ENCODE measurements at regions not wholly inside any gene's neighbourhood (a gene's known extent, or its start where the extent isn't known, plus 50 kb on each side); places are given as distances from the start of the nearest gene placed in this dataset.

- Histone ChIP-seq H3K4me1 (ENCODE audit: control insufficient read depth, insufficient read depth, low read length, unreplicated experiment) (peaks cover 35% of the 10 kb centered on the region), H2AFZ (ENCODE audit: low read length, unreplicated experiment) (no peak overlapping the region), H3K79me2 (ENCODE audit: control insufficient read depth, insufficient read depth, low read length, unreplicated experiment) (no peaks in the 10 kb centered on the region), H3K4me3 (ENCODE audit: low read depth, low read length) (peak overlapping the region; percentile 30; the same call in 1 of the 2 replicates), H3K27me3 (ENCODE audit: insufficient read depth, low read length) (no peaks in the 10 kb centered on the region), H3K36me3 (ENCODE audit: insufficient read depth, low read length) (no peaks in the 10 kb centered on the region), H3K27ac (ENCODE audit: low read depth, low read length) (peak overlapping the region; percentile 94)
Measured at GRCh38 chr14:65237023-65237814, 134.9 kb upstream of the MAX start.

DNA sequence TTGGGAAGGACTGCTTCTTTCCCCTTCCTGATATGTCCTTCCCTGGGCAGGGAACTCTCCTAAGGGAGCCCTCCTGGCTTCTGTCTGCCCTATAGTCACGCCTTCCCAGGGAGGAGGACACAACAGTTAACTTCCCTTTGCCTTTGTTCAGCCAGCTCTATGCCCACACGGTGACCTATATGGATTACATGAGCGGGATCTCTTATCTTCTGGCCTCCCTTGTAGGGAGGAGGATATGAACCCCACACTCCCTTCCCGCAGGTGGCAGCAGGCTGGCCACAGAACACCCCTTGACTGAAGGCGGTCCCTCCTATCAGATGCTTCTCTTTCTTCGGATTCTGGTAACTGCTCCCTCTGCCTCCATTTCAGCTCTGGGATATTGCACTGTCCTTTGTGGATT, 135.6 kb upstream of the MAX start:
- H2AFZ ChIP-seq (ENCODE audit: low read length, unreplicated experiment), result no peak overlapping the region

DNA sequence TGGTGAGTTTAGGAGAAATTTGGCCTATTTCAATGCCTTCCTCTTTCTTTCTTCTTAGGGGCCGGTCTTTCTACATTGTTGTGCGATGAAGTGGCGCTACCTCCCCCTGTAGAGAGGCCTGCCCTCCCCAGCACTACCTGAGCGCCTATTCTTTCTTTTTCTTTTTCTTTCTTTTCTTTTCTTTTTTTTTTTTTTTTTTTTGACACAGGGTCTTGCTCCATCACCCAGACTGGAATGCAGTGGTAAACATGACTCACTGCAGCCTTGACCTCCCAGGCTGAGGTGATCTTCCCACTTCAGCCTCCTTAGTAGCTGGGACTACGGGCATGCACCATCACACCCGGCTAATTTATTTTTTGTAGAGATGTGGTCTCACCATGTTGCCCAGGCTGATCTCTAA, 136.1 kb upstream of the MAX start:
- H3K27me3 ChIP-seq (ENCODE audit: insufficient read depth, low read length), result no peaks in the 10 kb centered on the region
- H3K4me3 ChIP-seq (ENCODE audit: low read depth, low read length), result peak overlapping the region; percentile 30; the same call in 1 of the 2 replicates
- no peaks in the 10 kb centered on the region for H3K79me2 ChIP-seq (ENCODE audit: control insufficient read depth, insufficient read depth, low read length, unreplicated experiment)
- H3K27ac ChIP-seq (ENCODE audit: low read depth, low read length), result peak overlapping the region; percentile 94
- H3K36me3 ChIP-seq (ENCODE audit: insufficient read depth, low read length), result no peaks in the 10 kb centered on the region
- no peak overlapping the region for H2AFZ ChIP-seq (ENCODE audit: low read length, unreplicated experiment)
- H3K4me1 ChIP-seq (ENCODE audit: control insufficient read depth, insufficient read depth, low read length, unreplicated experiment), result peaks cover 35% of the 10 kb centered on the region

More for the DNA sequence above, 135.6 kb upstream of the MAX start:
- Histone ChIP-seq H3K4me1 (ENCODE audit: control insufficient read depth, insufficient read depth, low read length, unreplicated experiment) (peaks cover 35% of the 10 kb centered on the region), H3K4me3 (ENCODE audit: low read depth, low read length) (peak overlapping the region; percentile 30; the same call in 1 of the 2 replicates), H3K27ac (ENCODE audit: low read depth, low read length) (peak overlapping the region; percentile 94), H3K79me2 (ENCODE audit: control insufficient read depth, insufficient read depth, low read length, unreplicated experiment) (no peaks in the 10 kb centered on the region), H3K27me3 (ENCODE audit: insufficient read depth, low read length) (no peaks in the 10 kb centered on the region), H3K36me3 (ENCODE audit: insufficient read depth, low read length) (no peaks in the 10 kb centered on the region)

GRCh38 chr14:65239143-65239937, 137.0 kb upstream of the MAX start:
- Histone ChIP-seq H3K27me3 (ENCODE audit: insufficient read depth, low read length) (no peaks in the 10 kb centered on the region), H3K79me2 (ENCODE audit: control insufficient read depth, insufficient read depth, low read length, unreplicated experiment) (no peaks in the 10 kb centered on the region), H3K4me3 (ENCODE audit: low read depth, low read length) (peak overlapping the region; percentile 23; the same call in 1 of the 2 replicates), H3K36me3 (ENCODE audit: insufficient read depth, low read length) (no peaks in the 10 kb centered on the region), H2AFZ (ENCODE audit: low read length, unreplicated experiment) (no peak overlapping the region), H3K27ac (ENCODE audit: low read depth, low read length) (peak overlapping the region; percentile 94), H3K4me1 (ENCODE audit: control insufficient read depth, insufficient read depth, low read length, unreplicated experiment) (peaks cover 44% of the 10 kb centered on the region)

GRCh38 chr14:65239938-65240296, 137.6 kb upstream of the MAX start:
- no peak overlapping the region for H3K4me3 ChIP-seq (ENCODE audit: low read depth, low read length)
- no peak overlapping the region for H2AFZ ChIP-seq (ENCODE audit: low read length, unreplicated experiment)
- no peaks in the 10 kb centered on the region for H3K36me3 ChIP-seq (ENCODE audit: insufficient read depth, low read length)
- no peaks in the 10 kb centered on the region for H3K27me3 ChIP-seq (ENCODE audit: insufficient read depth, low read length)
- H3K27ac ChIP-seq (ENCODE audit: low read depth, low read length), result peak overlapping the region; percentile 94
- peaks cover 44% of the 10 kb centered on the region for H3K4me1 ChIP-seq (ENCODE audit: control insufficient read depth, insufficient read depth, low read length, unreplicated experiment)
- H3K79me2 ChIP-seq (ENCODE audit: control insufficient read depth, insufficient read depth, low read length, unreplicated experiment), result no peaks in the 10 kb centered on the region

GRCh38 chr14:65241125-65241752, 138.9 kb upstream of the MAX start:
- Histone ChIP-seq H3K27ac (ENCODE audit: low read depth, low read length) (no peak overlapping the region), H3K4me3 (ENCODE audit: low read depth, low read length) (no peak overlapping the region), H3K27me3 (ENCODE audit: insufficient read depth, low read length) (no peaks in the 10 kb centered on the region), H2AFZ (ENCODE audit: low read length, unreplicated experiment) (no peak overlapping the region), H3K4me1 (ENCODE audit: control insufficient read depth, insufficient read depth, low read length, unreplicated experiment) (peaks cover 44% of the 10 kb centered on the region), H3K36me3 (ENCODE audit: insufficient read depth, low read length) (no peaks in the 10 kb centered on the region), H3K79me2 (ENCODE audit: control insufficient read depth, insufficient read depth, low read length, unreplicated experiment) (no peaks in the 10 kb centered on the region)

DNA sequence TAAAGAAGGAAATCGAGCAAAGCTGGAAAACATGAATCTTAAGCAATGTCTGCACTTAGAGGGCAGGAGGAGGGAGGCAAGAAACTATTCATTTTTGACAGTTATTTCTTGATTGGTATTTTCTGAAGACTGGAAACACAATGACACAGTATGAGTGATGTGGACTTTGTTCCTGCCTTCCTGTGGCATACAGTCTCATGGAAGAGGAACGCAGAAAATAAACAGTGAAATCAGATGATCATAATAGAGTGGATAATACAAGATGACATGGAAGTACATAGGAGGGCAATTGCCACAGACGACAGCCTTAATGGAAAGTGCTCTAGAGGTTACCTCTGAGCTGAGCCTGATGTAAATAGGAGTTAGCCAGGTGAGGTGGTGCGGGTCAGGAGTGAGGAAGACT, 140.4 kb upstream of the MAX start:
- Histone ChIP-seq H3K79me2 (ENCODE audit: control insufficient read depth, insufficient read depth, low read length, unreplicated experiment) (no peaks in the 10 kb centered on the region), H3K36me3 (ENCODE audit: insufficient read depth, low read length) (no peaks in the 10 kb centered on the region), H3K27ac (ENCODE audit: low read depth, low read length) (peak overlapping the region; percentile 36), H3K4me3 (ENCODE audit: low read depth, low read length) (no peak overlapping the region), H3K4me1 (ENCODE audit: control insufficient read depth, insufficient read depth, low read length, unreplicated experiment) (peaks cover 31% of the 10 kb centered on the region), H2AFZ (ENCODE audit: low read length, unreplicated experiment) (no peak overlapping the region), H3K27me3 (ENCODE audit: insufficient read depth, low read length) (no peaks in the 10 kb centered on the region)

GRCh38 chr14:65243766-65244442, 141.6 kb upstream of the MAX start:
- 0 out of 2 replicates have a peak overlapping the region, but pooled peaks have one; percentile 1 for H3K27ac ChIP-seq (ENCODE audit: low read depth, low read length)
- H2AFZ ChIP-seq (ENCODE audit: low read length, unreplicated experiment), result peak overlapping the region; percentile 35
- no peak overlapping the region for H3K4me3 ChIP-seq (ENCODE audit: low read depth, low read length)
- no peaks in the 10 kb centered on the region for H3K27me3 ChIP-seq (ENCODE audit: insufficient read depth, low read length)
- H3K36me3 ChIP-seq (ENCODE audit: insufficient read depth, low read length), result no peaks in the 10 kb centered on the region
- peaks cover 21% of the 10 kb centered on the region for H3K4me1 ChIP-seq (ENCODE audit: control insufficient read depth, insufficient read depth, low read length, unreplicated experiment)
- H3K79me2 ChIP-seq (ENCODE audit: control insufficient read depth, insufficient read depth, low read length, unreplicated experiment), result no peaks in the 10 kb centered on the region

GRCh38 chr14:65249471-65250161, 147.3 kb upstream of the MAX start:
- H3K79me2 ChIP-seq (ENCODE audit: control insufficient read depth, insufficient read depth, low read length, unreplicated experiment), result no peaks in the 10 kb centered on the region
- H3K4me1 ChIP-seq (ENCODE audit: control insufficient read depth, insufficient read depth, low read length, unreplicated experiment), result peaks cover 41% of the 10 kb centered on the region
- H3K36me3 ChIP-seq (ENCODE audit: insufficient read depth, low read length), result no peaks in the 10 kb centered on the region
- H3K27ac ChIP-seq (ENCODE audit: low read depth, low read length), result no peak overlapping the region
- H2AFZ ChIP-seq (ENCODE audit: low read length, unreplicated experiment), result no peak overlapping the region
- H3K27me3 ChIP-seq (ENCODE audit: insufficient read depth, low read length), result no peaks in the 10 kb centered on the region
- no peak overlapping the region for H3K4me3 ChIP-seq (ENCODE audit: low read depth, low read length)

- H3K27ac ChIP-seq (ENCODE audit: low read depth, low read length), result peak overlapping the region; percentile 79; the same call in 1 of the 2 replicates
- H3K27me3 ChIP-seq (ENCODE audit: insufficient read depth, low read length), result no peaks in the 10 kb centered on the region
Measured at GRCh38 chr14:65250162-65250495, 147.8 kb upstream of the MAX start.

More at GRCh38 chr14:65250162-65250495, 147.8 kb upstream of the MAX start:
- Histone ChIP-seq H3K4me3 (ENCODE audit: low read depth, low read length) (no peak overlapping the region), H2AFZ (ENCODE audit: low read length, unreplicated experiment) (no peak overlapping the region), H3K79me2 (ENCODE audit: control insufficient read depth, insufficient read depth, low read length, unreplicated experiment) (no peaks in the 10 kb centered on the region), H3K36me3 (ENCODE audit: insufficient read depth, low read length) (no peaks in the 10 kb centered on the region), H3K4me1 (ENCODE audit: control insufficient read depth, insufficient read depth, low read length, unreplicated experiment) (peaks cover 46% of the 10 kb centered on the region)

All from ACC112 (cell line).